ENCODE measurements at regions not wholly inside any gene's neighbourhood (a gene's known extent, or its start where the extent isn't known, plus 50 kb on each side); places are given as distances from the start of the nearest gene placed in this dataset.

- no peak for DNase-seq
These were observed 60.3 kb downstream of the AVPR1A start for GRCh38 chr12:63090716-63091115.

- DNase-seq, result no peak
These were observed 64.7 kb downstream of the AVPR1A start for GRCh38 chr12:63086149-63086915.

GRCh38 chr12:63085120-63085519 lies 65.9 kb downstream of the AVPR1A start:
- DNase-seq, result no peak

GRCh38 chr12:63084501-63084900 lies 66.5 kb downstream of the AVPR1A start:
- DNase-seq, result no peak

GRCh38 chr12:63083046-63083445 lies 68.0 kb downstream of the AVPR1A start:
- no peak for DNase-seq

GRCh38 chr12:63079791-63080502 lies 71.1 kb downstream of the AVPR1A start:
- DNase-seq, result no peak

- no peak for DNase-seq
These were observed 72.1 kb downstream of the AVPR1A start for GRCh38 chr12:63078906-63079305.

GRCh38 chr12:63075376-63076060 lies 75.5 kb downstream of the AVPR1A start:
- DNase-seq, result no peak

- DNase-seq, result no peak
These were observed 80.3 kb downstream of the AVPR1A start for GRCh38 chr12:63070709-63071108.

GRCh38 chr12:63069860-63070617 lies 81.0 kb downstream of the AVPR1A start:
- DNase-seq, result no peak

- peak; percentile 39 for DNase-seq
These were observed 82.1 kb downstream of the AVPR1A start for GRCh38 chr12:63068857-63069442.

- peak; percentile 7 for DNase-seq
These were observed 84.2 kb downstream of the AVPR1A start for GRCh38 chr12:63066782-63067181.

GRCh38 chr12:63066136-63066535 lies 84.9 kb downstream of the AVPR1A start:
- no peak for DNase-seq

GRCh38 chr12:63064080-63064479 lies 86.9 kb downstream of the AVPR1A start:
- no peak for DNase-seq

- no peak for DNase-seq
These were observed 94.4 kb downstream of the AVPR1A start for GRCh38 chr12:63056649-63057048.

- no peak for DNase-seq
These were observed 98.3 kb downstream of the AVPR1A start for GRCh38 chr12:63052696-63053095.

- no peak for DNase-seq
These were observed 103.9 kb downstream of the AVPR1A start for GRCh38 chr12:63047146-63047545.

- no peak for DNase-seq
These were observed 105.8 kb downstream of the AVPR1A start for GRCh38 chr12:63045020-63045860.

GRCh38 chr12:63042646-63043045 lies 107.7 kb upstream of the PPM1H start:
- no peak for DNase-seq

GRCh38 chr12:63041601-63042000 lies 106.7 kb upstream of the PPM1H start:
- no peak for DNase-seq

- DNase-seq, result no peak
These were observed 105.7 kb upstream of the PPM1H start for GRCh38 chr12:63040526-63041220.
